OCI-LY3 (cell line): ENCODE measurements at regions not wholly inside any gene's neighbourhood (a gene's known extent, or its start where the extent isn't known, plus 50 kb on each side); places are given as distances from the start of the nearest gene placed in this dataset.

ENCODE experiments used
- H2AFZ ChIP-seq: fragments of 200-600, 300-600 bp; shearing (Covaris generic); 2 replicates; pipeline ENCODE4 v1.6.0; 2014; ENCODE audit warnings: antibody characterized with exemption, low read depth, low read length
- H3K27ac ChIP-seq: fragments of 200-600, 300-600 bp; sonication (generic); 2 replicates; pipeline ENCODE4 v1.5.1; 2014; ENCODE audit warnings: mild to moderate bottlenecking, low read length, moderate library complexity, mixed read lengths
- H3K27me3 ChIP-seq: fragments of 200-600, 300-600 bp; sonication (generic); 2 replicates; pipeline ENCODE4 v1.6.1; 2014; ENCODE audit warnings: low read depth, low read length, mixed read lengths
- H3K36me3 ChIP-seq: fragments of 200-600, 300-600 bp; sonication (generic); replicated peaks from 2 replicates; pipeline ENCODE3; 2014; ENCODE audit warnings: low read depth, low read length, mixed read lengths
- H3K4me1 ChIP-seq: fragments of 300-600, 200-600 bp; sonication (generic); 2 replicates; pipeline ENCODE4 v1.6.1; 2014; ENCODE audit warnings: low read length, mixed read lengths
- H3K4me2 ChIP-seq: fragments of 200-600, 300-600 bp; sonication (generic); 2 replicates; pipeline ENCODE4 v1.6.1; 2014; ENCODE audit warnings: low read length, mixed read lengths
- H3K4me3 ChIP-seq: fragments of 300-600, 200-600 bp; sonication (generic); 2 replicates; pipeline ENCODE4 v1.5.1; 2014; ENCODE audit warnings: antibody characterized with exemption, mild to moderate bottlenecking, low read length, moderate library complexity
- H3K79me2 ChIP-seq: fragments of 300-600, 200-600 bp; shearing (Covaris generic); 2 replicates; pipeline ENCODE4 v1.6.1; 2014; ENCODE audit warnings: mild to moderate bottlenecking, low read length, mixed read lengths
- H3K9ac ChIP-seq: fragments of 300-600, 200-600 bp; shearing (Covaris generic); 2 replicates; pipeline ENCODE4 v1.6.0; 2014; ENCODE audit warnings: mild to moderate bottlenecking, low read length, moderate library complexity
- H3K9me3 ChIP-seq: fragments of 200-600, 300-600 bp; shearing (Covaris generic); 2 replicates; pipeline ENCODE4 v1.6.1; 2014; ENCODE audit warnings: low read length, mixed read lengths; ENCODE audit not compliant: insufficient read depth
- H4K20me1 ChIP-seq: fragments of 200-600, 300-600 bp; sonication (generic); 2 replicates; pipeline ENCODE4 v1.6.1; 2016; ENCODE audit warnings: low read length, mixed read lengths; ENCODE audit not compliant: insufficient read depth
- CTCF ChIP-seq: fragments of 200-600, 300-600 bp; sonication (generic); IDR thresholded peaks from 2 replicates; pipeline ENCODE4 v1.5.1; 2014; ENCODE audit warnings: antibody characterized with exemption, low read length, low read depth
- EZH2phosphoT487 ChIP-seq: fragments of 200-600 bp; shearing (Covaris generic); IDR thresholded peaks from 2 replicates; pipeline ENCODE4 v1.6.1; 2018; ENCODE audit warnings: antibody characterized with exemption, mixed run types, low read depth

GRCh38 chr1:239067480-239067879 is 318.9 kb upstream of the CHRM3 start:
- no peaks in the 10 kb centered on the region for H3K36me3 ChIP-seq
- H3K27ac ChIP-seq: no peak overlapping the region
- H2AFZ ChIP-seq: no peak overlapping the region
- no peak for TF ChIP-seq EZH2phosphoT487
- TF ChIP-seq CTCF: no peak
- no peaks in the 10 kb centered on the region for H3K9me3 ChIP-seq
- H3K4me3 ChIP-seq: no peak overlapping the region
- no peaks in the 10 kb centered on the region for H3K4me1 ChIP-seq
- H3K79me2 ChIP-seq: no peaks in the 10 kb centered on the region
- H3K4me2 ChIP-seq: no peak overlapping the region
- no peaks in the 10 kb centered on the region for H4K20me1 ChIP-seq
- H3K27me3 ChIP-seq: no peaks in the 10 kb centered on the region
- no peak overlapping the region for H3K9ac ChIP-seq

- TF ChIP-seq EZH2phosphoT487 (no peak), CTCF (no peak)
- H2AFZ ChIP-seq: no peak overlapping the region
- H3K9ac ChIP-seq: no peak overlapping the region
- no peak overlapping the region for H3K27ac ChIP-seq
- H3K9me3 ChIP-seq: no peaks in the 10 kb centered on the region
- no peaks in the 10 kb centered on the region for H3K79me2 ChIP-seq
- H3K27me3 ChIP-seq: no peaks in the 10 kb centered on the region
- H3K4me2 ChIP-seq: no peak overlapping the region
- H3K4me3 ChIP-seq: no peak overlapping the region
- no peaks in the 10 kb centered on the region for H3K36me3 ChIP-seq
- no peaks in the 10 kb centered on the region for H4K20me1 ChIP-seq
- no peaks in the 10 kb centered on the region for H3K4me1 ChIP-seq
These were observed 319.3 kb upstream of the CHRM3 start for GRCh38 chr1:239067058-239067457.

GRCh38 chr1:239061770-239062169 is 324.6 kb upstream of the CHRM3 start:
- TF ChIP-seq CTCF: no peak
- TF ChIP-seq EZH2phosphoT487: no peak
- Histone ChIP-seq H3K9me3 (no peaks in the 10 kb centered on the region), H3K4me2 (no peak overlapping the region), H3K27ac (no peak overlapping the region), H3K9ac (no peak overlapping the region), H3K4me1 (no peaks in the 10 kb centered on the region), H3K27me3 (no peaks in the 10 kb centered on the region), H2AFZ (no peak overlapping the region), H3K4me3 (no peak overlapping the region), H3K36me3 (no peaks in the 10 kb centered on the region), H3K79me2 (no peaks in the 10 kb centered on the region), H4K20me1 (no peaks in the 10 kb centered on the region)

- H2AFZ ChIP-seq: no peak overlapping the region
- no peaks in the 10 kb centered on the region for H3K9me3 ChIP-seq
- no peaks in the 10 kb centered on the region for H3K79me2 ChIP-seq
- no peaks in the 10 kb centered on the region for H3K27me3 ChIP-seq
- H3K4me3 ChIP-seq: no peak overlapping the region
- H4K20me1 ChIP-seq: no peaks in the 10 kb centered on the region
- H3K27ac ChIP-seq: no peak overlapping the region
- H3K36me3 ChIP-seq: no peaks in the 10 kb centered on the region
- H3K9ac ChIP-seq: no peak overlapping the region
- no peak overlapping the region for H3K4me2 ChIP-seq
- no peak for TF ChIP-seq EZH2phosphoT487
- no peak for TF ChIP-seq CTCF
- H3K4me1 ChIP-seq: no peaks in the 10 kb centered on the region
These were observed 328.2 kb upstream of the CHRM3 start for GRCh38 chr1:239058190-239058589.
